Muscle of back (tissue), 3 donors: ENCODE measurements at regions not wholly inside any gene's neighbourhood (a gene's known extent, or its start where the extent isn't known, plus 50 kb on each side); places are given as distances from the start of the nearest gene placed in this dataset.
"Not testable (repeated sequence)": the region's sequence is repeated elsewhere in the genome, so short reads cannot be mapped to it uniquely, and the experiment has no call there.

Experiments
- DNase-seq, 3 donors: peaks; one replicate each; pipeline versions ENCODE4 v3.0.0 to v3.0.0-alpha.2; 2013

- DNase-seq = no peak
These were observed 113.8 kb upstream of the ZC3H11B start for GRCh38 chr1:219726480-219727272.

GRCh38 chr1:219724440-219724839 lies 111.5 kb upstream of the ZC3H11B start:
- no peak for DNase-seq

DNA sequence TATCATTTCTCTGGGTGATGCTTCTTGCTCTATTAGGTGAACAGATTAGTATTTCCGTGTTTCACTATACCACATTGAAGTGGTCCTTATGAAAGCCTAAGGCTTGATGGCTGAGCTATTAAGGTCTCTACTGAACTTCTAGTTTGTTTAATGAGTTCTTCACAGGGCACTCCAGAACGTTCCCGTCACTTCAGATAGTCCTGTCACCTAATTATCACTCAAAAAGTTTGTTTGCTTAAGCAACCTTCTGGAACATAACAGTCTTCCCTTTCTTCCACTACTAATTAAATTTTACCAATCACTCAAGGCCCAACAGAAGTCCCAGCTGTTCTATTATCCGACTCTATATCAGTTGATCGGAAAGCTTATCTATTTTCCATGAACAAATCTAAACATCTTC lies 104.6 kb upstream of the ZC3H11B start:
- DNase-seq = no peak

GRCh38 chr1:219716611-219717114 lies 103.8 kb upstream of the ZC3H11B start:
- no peak for DNase-seq

- no peak for DNase-seq
These were observed 101.1 kb upstream of the ZC3H11B start for GRCh38 chr1:219713981-219714381.

DNA sequence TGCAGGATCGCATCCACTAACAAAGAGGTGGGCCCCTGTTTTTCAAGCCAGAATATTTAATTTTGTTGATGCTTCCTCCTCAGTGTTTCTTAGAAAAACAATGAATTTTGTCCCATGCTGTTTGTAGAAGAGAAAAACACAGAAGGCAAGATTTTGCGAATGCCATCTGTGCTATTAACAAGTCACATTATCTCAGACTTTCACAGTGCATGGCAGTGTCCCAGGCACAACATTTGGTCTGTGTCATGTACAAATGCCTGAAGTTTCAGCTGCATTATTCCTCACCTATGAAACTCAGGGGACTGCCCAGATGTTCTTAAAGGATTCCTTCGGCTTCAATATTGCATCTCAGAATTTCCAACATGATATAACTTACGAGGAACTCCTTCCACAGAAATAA lies 99.6 kb upstream of the ZC3H11B start:
- no peak for DNase-seq

- peak in 1 of 3 donors; percentile 82 for DNase-seq
These were observed 97.8 kb upstream of the ZC3H11B start for GRCh38 chr1:219710529-219711194.

DNA sequence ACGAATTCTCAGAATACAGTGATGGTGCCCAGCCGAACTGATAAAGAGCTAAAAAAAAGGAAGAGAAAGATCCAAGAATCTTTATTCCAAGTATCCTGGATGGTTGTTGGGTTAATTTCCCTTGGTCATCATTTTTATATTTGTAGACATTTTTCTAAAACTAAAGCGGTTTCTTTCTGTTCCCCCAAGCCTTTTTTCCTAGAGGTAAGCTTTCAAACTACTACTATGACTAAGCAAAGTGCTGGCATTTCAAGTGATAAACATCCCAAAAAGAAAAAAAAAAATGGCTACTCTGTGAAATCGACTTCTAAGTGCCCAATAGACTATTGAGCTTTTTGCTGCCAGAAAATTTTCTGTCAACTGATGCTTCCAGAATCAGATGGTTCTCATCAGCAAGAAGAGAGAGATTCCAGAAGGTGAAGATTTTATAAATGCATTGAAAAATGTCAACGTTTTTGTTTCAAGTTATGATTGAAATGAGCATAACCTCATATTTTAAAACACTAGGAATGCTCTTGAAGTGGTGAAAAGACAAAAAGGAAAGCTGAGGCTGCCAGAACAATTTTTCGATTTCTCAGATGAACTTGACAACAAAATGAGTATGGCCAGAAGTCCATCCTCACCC lies 96.1 kb upstream of the ZC3H11B start:
- DNase-seq = peak in 1 of 3 donors; percentile 14

GRCh38 chr1:219707885-219708284 lies 95.0 kb upstream of the ZC3H11B start:
- not testable (repeated sequence) for DNase-seq

DNA sequence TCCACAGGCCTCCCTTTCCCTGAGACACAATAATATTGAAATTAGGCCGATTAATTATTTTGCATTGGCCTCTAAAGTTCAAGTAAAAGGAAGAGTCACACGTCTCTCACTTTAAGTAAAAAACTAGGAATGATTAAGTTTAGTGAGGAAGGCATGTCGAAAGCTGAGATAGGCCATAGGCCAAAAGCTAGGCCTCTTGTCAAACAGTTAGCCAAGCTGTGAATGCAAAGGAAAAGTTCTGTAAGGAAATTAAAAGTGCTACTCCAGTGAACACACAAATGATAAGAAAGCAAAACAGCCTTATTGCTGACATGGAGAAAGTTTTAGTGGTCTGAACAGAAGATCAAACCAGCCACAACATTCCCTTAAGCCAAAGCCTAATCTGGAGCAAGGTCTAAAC lies 91.4 kb upstream of the ZC3H11B start:
- DNase-seq = not testable (repeated sequence)

- DNase-seq = no peak
These were observed 90.4 kb upstream of the ZC3H11B start for GRCh38 chr1:219703368-219703639.

GRCh38 chr1:219701476-219701875 lies 88.6 kb upstream of the ZC3H11B start:
- DNase-seq = no peak

DNA sequence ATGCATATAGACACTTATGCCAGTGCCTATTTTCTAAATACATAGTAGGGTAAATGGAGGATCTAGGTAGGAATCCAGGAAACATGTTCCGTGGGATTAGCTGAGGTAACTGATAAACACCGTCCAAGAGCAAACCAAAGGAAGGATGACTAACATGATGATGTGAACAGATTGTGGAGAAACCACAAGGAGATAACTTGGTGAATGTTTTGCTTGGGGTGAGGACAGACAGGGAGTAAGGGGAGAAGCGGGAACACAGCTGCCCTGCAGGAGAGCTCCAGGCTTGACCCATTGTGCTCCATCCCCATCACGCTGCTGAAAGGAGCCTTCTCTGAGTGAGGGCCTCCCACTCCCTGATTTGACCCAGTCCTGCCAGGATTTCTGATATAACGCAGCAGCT lies 87.0 kb upstream of the ZC3H11B start:
- peak in 1 of 3 donors; percentile 15 for DNase-seq

GRCh38 chr1:219697682-219698081 lies 84.8 kb upstream of the ZC3H11B start:
- no peak for DNase-seq

- DNase-seq = no peak
These were observed 80.1 kb upstream of the ZC3H11B start for GRCh38 chr1:219692981-219693380.

- DNase-seq = no peak
These were observed 76.9 kb upstream of the ZC3H11B start for GRCh38 chr1:219689774-219690173.

DNA sequence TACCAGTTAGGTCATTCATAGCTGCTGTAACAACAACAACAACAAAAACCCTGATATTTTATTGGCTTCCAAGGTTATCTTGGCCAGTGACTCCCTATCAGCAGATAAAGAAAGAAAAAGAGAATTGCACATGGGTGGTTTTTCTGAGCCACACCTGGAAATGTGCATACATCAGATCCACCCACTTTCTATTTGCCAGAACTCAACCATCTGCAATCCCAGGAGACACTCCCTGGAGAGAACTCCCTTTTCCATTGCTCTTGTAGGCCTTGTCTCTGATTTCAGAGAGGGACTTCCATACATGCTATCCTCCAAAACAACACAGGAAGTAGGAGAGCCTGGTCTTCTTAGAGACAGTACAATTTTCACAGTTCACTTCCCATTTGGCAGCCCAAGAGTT lies 74.9 kb upstream of the ZC3H11B start:
- no peak for DNase-seq

- no peak for DNase-seq
These were observed 73.3 kb upstream of the ZC3H11B start for GRCh38 chr1:219686171-219686570.

DNA sequence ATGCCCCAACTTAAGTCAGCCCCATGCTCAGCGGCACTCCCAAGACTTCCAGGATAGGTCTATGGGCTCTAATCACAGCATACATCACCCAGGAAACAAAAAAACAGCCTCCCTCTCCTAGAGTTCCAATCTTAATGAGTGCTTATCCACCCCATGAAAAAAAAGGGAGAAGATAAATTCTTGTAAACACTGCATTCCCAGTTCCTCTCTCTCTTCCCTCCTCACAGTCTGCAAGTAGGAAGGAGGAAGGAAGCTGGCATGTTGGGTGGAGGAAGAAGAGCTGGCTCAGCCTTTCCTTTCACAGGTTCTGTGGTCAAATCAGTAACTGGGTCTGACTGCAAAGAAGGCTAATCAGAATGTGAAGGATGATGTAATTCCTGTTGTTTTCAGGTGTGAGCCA lies 69.9 kb upstream of the ZC3H11B start:
- DNase-seq = no peak

- DNase-seq = no peak
These were observed 69.0 kb upstream of the ZC3H11B start for GRCh38 chr1:219681876-219682275.

- DNase-seq = peak in 1 of 3 donors; percentile 22
These were observed 63.3 kb upstream of the ZC3H11B start for GRCh38 chr1:219676012-219676765.

- no peak for DNase-seq
These were observed 57.7 kb upstream of the ZC3H11B start for GRCh38 chr1:219670426-219671149.
